ENCODE measurements at regions not wholly inside any gene's neighbourhood (a gene's known extent, or its start where the extent isn't known, plus 50 kb on each side); places are given as distances from the start of the nearest gene placed in this dataset.
"Not testable (repeated sequence)": the region's sequence is repeated elsewhere in the genome, so short reads cannot be mapped to it uniquely, and the experiment has no call there.

GRCh38 chrX:36898301-36898700 is 109.9 kb upstream of the FAM47C start:
- H3K4me3 ChIP-seq = no peak overlapping the region
- no peaks in the 10 kb centered on the region for H3K9me3 ChIP-seq
- no peaks in the 10 kb centered on the region for H3K36me3 ChIP-seq
- no peak overlapping the region for H3K27ac ChIP-seq
- peaks cover 0 to 14% of the 10 kb centered on the region in 2 donors for H3K27me3 ChIP-seq
- no peak for DNase-seq (ENCODE audit: low spot score in 2 of 2)
- no peaks in the 10 kb centered on the region for H3K4me1 ChIP-seq
- TF ChIP-seq CTCF (IDR thresholded peaks at IDR 0.05) (peak in 1 of 3 donors; percentile 5), POLR2AphosphoS5 (IDR thresholded peaks at IDR 0.05) (no peak)
- intact Hi-C loops (cut with DNase I; ENCODE audit: low total_unique reads) = no loop called here

- peaks cover 0 to 12% of the 10 kb centered on the region in 2 donors for H3K9me3 ChIP-seq
- H3K4me3 ChIP-seq; H3K36me3 ChIP-seq; DNase-seq (ENCODE audit: low spot score in 2 of 2); H3K4me1 ChIP-seq; H3K27me3 ChIP-seq; H3K27ac ChIP-seq; intact Hi-C loops (cut with DNase I; ENCODE audit: low total_unique reads): not testable (repeated sequence)
These were observed 103.6 kb upstream of the FAM47C start for GRCh38 chrX:36904561-36904960.

GRCh38 chrX:36908801-36909675 is 99.1 kb upstream of the FAM47C start:
- TF ChIP-seq CTCF (IDR thresholded peaks at IDR 0.05) = peak in 1 of 3 donors; percentile 11
- no peak for TF ChIP-seq POLR2A (IDR thresholded peaks at IDR 0.05)
- no peaks in the 10 kb centered on the region for H3K4me1 ChIP-seq
- H3K9me3 ChIP-seq = peaks cover 0 to 12% of the 10 kb centered on the region in 2 donors
- no peak overlapping the region for H3K27ac ChIP-seq
- H3K27me3 ChIP-seq = no peaks in the 10 kb centered on the region
- no peak for DNase-seq (ENCODE audit: low spot score in 2 of 2)
- no peak overlapping the region for H3K4me3 ChIP-seq
- H3K36me3 ChIP-seq = no peaks in the 10 kb centered on the region
- intact Hi-C loops (cut with DNase I; ENCODE audit: low total_unique reads) = no loop called here

- intact Hi-C loops (cut with DNase I; ENCODE audit: low total_unique reads) = no loop called here
- no peak overlapping the region for H3K4me3 ChIP-seq
- peaks cover 0 to 7% of the 10 kb centered on the region in 2 donors for H3K9me3 ChIP-seq
- H3K27me3 ChIP-seq = no peaks in the 10 kb centered on the region
- no peak overlapping the region for H3K27ac ChIP-seq
- no peaks in the 10 kb centered on the region for H3K4me1 ChIP-seq
- no peaks in the 10 kb centered on the region for H3K36me3 ChIP-seq
- DNase-seq (ENCODE audit: low spot score in 2 of 2) = no peak
- TF ChIP-seq POLR2A (IDR thresholded peaks at IDR 0.05) (no peak), POLR2AphosphoS5 (IDR thresholded peaks at IDR 0.05) (no peak), CTCF (IDR thresholded peaks at IDR 0.05) (no peak)
These were observed 98.5 kb upstream of the FAM47C start for GRCh38 chrX:36909676-36910030.

GRCh38 chrX:36913551-36913950 is 94.6 kb upstream of the FAM47C start:
- Histone ChIP-seq H3K9me3 (no peaks in the 10 kb centered on the region), H3K4me3 (no peak overlapping the region), H3K4me1 (no peaks in the 10 kb centered on the region), H3K36me3 (no peaks in the 10 kb centered on the region), H3K27me3 (no peaks in the 10 kb centered on the region), H3K27ac (no peak overlapping the region)
- TF ChIP-seq CTCF (IDR thresholded peaks at IDR 0.05) (no peak), POLR2A (IDR thresholded peaks at IDR 0.05) (no peak), POLR2AphosphoS5 (IDR thresholded peaks at IDR 0.05) (no peak)
- DNase-seq (ENCODE audit: low spot score in 2 of 2) = no peak
- intact Hi-C loops (cut with DNase I; ENCODE audit: low total_unique reads) = no loop called here

All from breast epithelium (tissue), 4 donors.